ENCODE measurements at regions not wholly inside any gene's neighbourhood (a gene's known extent, or its start where the extent isn't known, plus 50 kb on each side); places are given as distances from the start of the nearest gene placed in this dataset.
A peak's percentile ranks its signal among the peaks of the same experiment; 100 is the strongest.

- DNase-seq (ENCODE audit: low spot score) (no peak), FAIRE-seq (no peak)
Observed at GRCh38 chr2:20150110-20150706, 74.7 kb downstream of the SDC1 start.

GRCh38 chr2:20149703-20150030 is 75.3 kb downstream of the SDC1 start:
- no peak for DNase-seq (ENCODE audit: low spot score)

GRCh38 chr2:20148923-20149702 is 75.8 kb downstream of the SDC1 start:
- DNase-seq (ENCODE audit: low spot score) (no peak), FAIRE-seq (no peak)

More at GRCh38 chr2:20149703-20150030, 75.3 kb downstream of the SDC1 start:
- FAIRE-seq = no peak

- DNase-seq (ENCODE audit: low spot score) = no peak
- no peak for FAIRE-seq
Observed at GRCh38 chr2:20148426-20148922, 76.5 kb downstream of the SDC1 start.

GRCh38 chr2:20147351-20147750 is 77.6 kb downstream of the SDC1 start:
- no peak for DNase-seq (ENCODE audit: low spot score)
- no peak for FAIRE-seq

GRCh38 chr2:20146401-20146800 is 78.5 kb downstream of the SDC1 start:
- DNase-seq (ENCODE audit: low spot score) (no peak), FAIRE-seq (no peak)

- DNase-seq (ENCODE audit: low spot score) (no peak), FAIRE-seq (no peak)
Observed at GRCh38 chr2:20145497-20146193, 79.3 kb downstream of the SDC1 start.

- FAIRE-seq = no peak
- DNase-seq (ENCODE audit: low spot score) = no peak
Observed at GRCh38 chr2:20144861-20145260, 80.1 kb downstream of the SDC1 start.

- FAIRE-seq (no peak), DNase-seq (ENCODE audit: low spot score) (no peak)
Observed at GRCh38 chr2:20144196-20144595, 80.7 kb downstream of the SDC1 start.

- FAIRE-seq (no peak), DNase-seq (ENCODE audit: low spot score) (no peak)
Observed at GRCh38 chr2:20143263-20143662, 81.7 kb downstream of the SDC1 start.

GRCh38 chr2:20141806-20142205 is 83.1 kb downstream of the SDC1 start:
- FAIRE-seq = no peak
- DNase-seq (ENCODE audit: low spot score) = no peak

- DNase-seq (ENCODE audit: low spot score) (peak; percentile 89), FAIRE-seq (peak; percentile 88)
Observed at GRCh38 chr2:20141056-20141762, 83.7 kb downstream of the SDC1 start.

GRCh38 chr2:20140321-20141055 is 84.4 kb downstream of the SDC1 start:
- FAIRE-seq (no peak), DNase-seq (ENCODE audit: low spot score) (no peak)

GRCh38 chr2:20139407-20140172 is 85.3 kb downstream of the SDC1 start:
- no peak for DNase-seq (ENCODE audit: low spot score)
- no peak for FAIRE-seq

- no peak for FAIRE-seq
- no peak for DNase-seq (ENCODE audit: low spot score)
Observed at GRCh38 chr2:20138696-20139095, 86.2 kb downstream of the SDC1 start.

- DNase-seq (ENCODE audit: low spot score) (no peak), FAIRE-seq (no peak)
Observed at GRCh38 chr2:20137884-20138283, 86.5 kb upstream of the LAPTM4A start.

- FAIRE-seq = no peak
Observed at GRCh38 chr2:20137131-20137571, 85.7 kb upstream of the LAPTM4A start.

GRCh38 chr2:20136149-20136548 is 84.7 kb upstream of the LAPTM4A start:
- FAIRE-seq (no peak), DNase-seq (ENCODE audit: low spot score) (no peak)

More at GRCh38 chr2:20137131-20137571, 85.7 kb upstream of the LAPTM4A start:
- DNase-seq (ENCODE audit: low spot score) = no peak

- DNase-seq (ENCODE audit: low spot score) (peak; percentile 41), FAIRE-seq (no peak)
Observed at GRCh38 chr2:20135631-20136050, 84.2 kb upstream of the LAPTM4A start.

- no peak for FAIRE-seq
- DNase-seq (ENCODE audit: low spot score) = no peak
Observed at GRCh38 chr2:20132990-20133535, 81.6 kb upstream of the LAPTM4A start.
